SHP77 (cell line): ENCODE measurements at regions not wholly inside any gene's neighbourhood (a gene's known extent, or its start where the extent isn't known, plus 50 kb on each side); places are given as distances from the start of the nearest gene placed in this dataset.

Source experiments
- DNase-seq, 2 experiments: peaks; one replicate each; lab custom pipeline; 2025; lab: John Stamatoyannopoulos, UW

- no peak for DNase-seq
These were observed 531.6 kb upstream of the TBX3 start for GRCh38 chr12:115215544-115215943.

- DNase-seq: peak in 1 of 2 experiments; percentile 9
These were observed 529.6 kb upstream of the TBX3 start for GRCh38 chr12:115213538-115214016.

GRCh38 chr12:115213118-115213517 lies 529.1 kb upstream of the TBX3 start:
- DNase-seq: no peak

GRCh38 chr12:115212356-115212755 lies 528.4 kb upstream of the TBX3 start:
- no peak for DNase-seq

- DNase-seq: no peak
These were observed 526.7 kb upstream of the TBX3 start for GRCh38 chr12:115210533-115211252.

GRCh38 chr12:115209230-115209629 lies 525.3 kb upstream of the TBX3 start:
- no peak for DNase-seq

GRCh38 chr12:115208098-115208497 lies 524.1 kb upstream of the TBX3 start:
- DNase-seq: no peak

GRCh38 chr12:115207216-115207915 lies 523.4 kb upstream of the TBX3 start:
- no peak for DNase-seq

GRCh38 chr12:115206801-115207200 lies 522.8 kb upstream of the TBX3 start:
- no peak for DNase-seq

GRCh38 chr12:115205755-115206308 lies 521.9 kb upstream of the TBX3 start:
- no peak for DNase-seq

GRCh38 chr12:115204957-115205754 lies 521.2 kb upstream of the TBX3 start:
- no peak for DNase-seq

GRCh38 chr12:115203701-115204100 lies 519.7 kb upstream of the TBX3 start:
- DNase-seq: no peak

- no peak for DNase-seq
These were observed 518.0 kb upstream of the TBX3 start for GRCh38 chr12:115201966-115202365.

- no peak for DNase-seq
These were observed 515.9 kb upstream of the TBX3 start for GRCh38 chr12:115199831-115200230.

- DNase-seq: no peak
These were observed 510.9 kb upstream of the TBX3 start for GRCh38 chr12:115194857-115195256.

- no peak for DNase-seq
These were observed 510.5 kb upstream of the TBX3 start for GRCh38 chr12:115194448-115194847.

GRCh38 chr12:115191342-115191741 lies 507.4 kb upstream of the TBX3 start:
- DNase-seq: no peak

- DNase-seq: no peak
These were observed 506.2 kb upstream of the TBX3 start for GRCh38 chr12:115190010-115190770.

GRCh38 chr12:115185506-115185905 lies 501.5 kb upstream of the TBX3 start:
- DNase-seq: no peak

- DNase-seq: no peak
These were observed 499.8 kb upstream of the TBX3 start for GRCh38 chr12:115183752-115184151.

- DNase-seq: no peak
These were observed 493.9 kb upstream of the TBX3 start for GRCh38 chr12:115177899-115178298.
